22Rv1 (cell line): ENCODE measurements at regions not wholly inside any gene's neighbourhood (a gene's known extent, or its start where the extent isn't known, plus 50 kb on each side); places are given as distances from the start of the nearest gene placed in this dataset.

Experiments used
- ZFX ChIP-seq: fragments of 450-650 bp; IDR thresholded peaks from 2 replicates; pipeline ENCODE4 v1.6.1; 2017; ENCODE audit warnings: antibody characterized with exemption, borderline replicate concordance
- TF ChIP-seq, protein P1 (sequence below): fragments of 450-650 bp; IDR thresholded peaks from 2 replicates; pipeline ENCODE4 v1.5.1; 2017; ENCODE audit warnings: mild to moderate bottlenecking

- TF ChIP-seq, protein P1, sequence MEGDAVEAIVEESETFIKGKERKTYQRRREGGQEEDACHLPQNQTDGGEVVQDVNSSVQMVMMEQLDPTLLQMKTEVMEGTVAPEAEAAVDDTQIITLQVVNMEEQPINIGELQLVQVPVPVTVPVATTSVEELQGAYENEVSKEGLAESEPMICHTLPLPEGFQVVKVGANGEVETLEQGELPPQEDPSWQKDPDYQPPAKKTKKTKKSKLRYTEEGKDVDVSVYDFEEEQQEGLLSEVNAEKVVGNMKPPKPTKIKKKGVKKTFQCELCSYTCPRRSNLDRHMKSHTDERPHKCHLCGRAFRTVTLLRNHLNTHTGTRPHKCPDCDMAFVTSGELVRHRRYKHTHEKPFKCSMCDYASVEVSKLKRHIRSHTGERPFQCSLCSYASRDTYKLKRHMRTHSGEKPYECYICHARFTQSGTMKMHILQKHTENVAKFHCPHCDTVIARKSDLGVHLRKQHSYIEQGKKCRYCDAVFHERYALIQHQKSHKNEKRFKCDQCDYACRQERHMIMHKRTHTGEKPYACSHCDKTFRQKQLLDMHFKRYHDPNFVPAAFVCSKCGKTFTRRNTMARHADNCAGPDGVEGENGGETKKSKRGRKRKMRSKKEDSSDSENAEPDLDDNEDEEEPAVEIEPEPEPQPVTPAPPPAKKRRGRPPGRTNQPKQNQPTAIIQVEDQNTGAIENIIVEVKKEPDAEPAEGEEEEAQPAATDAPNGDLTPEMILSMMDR, result no peak
- no peak for TF ChIP-seq ZFX
Measured at GRCh38 chr6:92910646-92911045, 508.7 kb downstream of the EPHA7 start.
